ENCODE measurements at regions not wholly inside any gene's neighbourhood (a gene's known extent, or its start where the extent isn't known, plus 50 kb on each side); places are given as distances from the start of the nearest gene placed in this dataset.
"Not testable (repeated sequence)": the region's sequence is repeated elsewhere in the genome, so short reads cannot be mapped to it uniquely, and the experiment has no call there.

- peak; percentile 10 for DNase-seq (ENCODE audit: low read depth)
Measured at GRCh38 chr17:70320673-70321345, 151.5 kb downstream of the KCNJ2 start.

GRCh38 chr17:70321352-70321751 is 152.0 kb downstream of the KCNJ2 start:
- no peak for DNase-seq (ENCODE audit: low read depth)

- no peak for DNase-seq (ENCODE audit: low read depth)
Measured at GRCh38 chr17:70323269-70323668, 153.9 kb downstream of the KCNJ2 start.

- no peak for DNase-seq (ENCODE audit: low read depth)
Measured at GRCh38 chr17:70324031-70324430, 154.7 kb downstream of the KCNJ2 start.

GRCh38 chr17:70327279-70327678 is 157.9 kb downstream of the KCNJ2 start:
- no peak for DNase-seq (ENCODE audit: low read depth)

- DNase-seq (ENCODE audit: low read depth) = no peak
Measured at GRCh38 chr17:70327723-70328122, 158.4 kb downstream of the KCNJ2 start.

- peak; percentile 2 for DNase-seq (ENCODE audit: low read depth)
Measured at GRCh38 chr17:70329721-70330120, 160.4 kb downstream of the KCNJ2 start.

- DNase-seq (ENCODE audit: low read depth) = not testable (repeated sequence)
Measured at GRCh38 chr17:70331066-70331465, 161.7 kb downstream of the KCNJ2 start.

GRCh38 chr17:70332356-70333210 is 163.3 kb downstream of the KCNJ2 start:
- no peak for DNase-seq (ENCODE audit: low read depth)

GRCh38 chr17:70336411-70336810 is 167.1 kb downstream of the KCNJ2 start:
- DNase-seq (ENCODE audit: low read depth) = no peak

- no peak for DNase-seq (ENCODE audit: low read depth)
Measured at GRCh38 chr17:70338946-70339354, 169.6 kb downstream of the KCNJ2 start.

- DNase-seq (ENCODE audit: low read depth) = no peak
Measured at GRCh38 chr17:70343114-70343513, 173.8 kb downstream of the KCNJ2 start.

- peak; percentile 6 for DNase-seq (ENCODE audit: low read depth)
Measured at GRCh38 chr17:70344386-70345060, 175.2 kb downstream of the KCNJ2 start.

- DNase-seq (ENCODE audit: low read depth) = no peak
Measured at GRCh38 chr17:70345061-70345460, 175.7 kb downstream of the KCNJ2 start.

GRCh38 chr17:70352834-70353233 is 183.5 kb downstream of the KCNJ2 start:
- no peak for DNase-seq (ENCODE audit: low read depth)

- no peak for DNase-seq (ENCODE audit: low read depth)
Measured at GRCh38 chr17:70353408-70354092, 184.2 kb downstream of the KCNJ2 start.

GRCh38 chr17:70355185-70355584 is 185.9 kb downstream of the KCNJ2 start:
- DNase-seq (ENCODE audit: low read depth) = no peak

- no peak for DNase-seq (ENCODE audit: low read depth)
Measured at GRCh38 chr17:70357190-70357589, 187.9 kb downstream of the KCNJ2 start.

- peak; percentile 74 for DNase-seq (ENCODE audit: low read depth)
Measured at GRCh38 chr17:70365091-70365583, 195.8 kb downstream of the KCNJ2 start.

GRCh38 chr17:70366386-70366785 is 197.1 kb downstream of the KCNJ2 start:
- DNase-seq (ENCODE audit: low read depth) = no peak

GRCh38 chr17:70368011-70368410 is 198.7 kb downstream of the KCNJ2 start:
- DNase-seq (ENCODE audit: low read depth) = no peak

- peak; percentile 87 for DNase-seq (ENCODE audit: low read depth)
Measured at GRCh38 chr17:70369391-70369790, 200.1 kb downstream of the KCNJ2 start.
